ENCODE measurements at regions not wholly inside any gene's neighbourhood (a gene's known extent, or its start where the extent isn't known, plus 50 kb on each side); places are given as distances from the start of the nearest gene placed in this dataset.

DNA sequence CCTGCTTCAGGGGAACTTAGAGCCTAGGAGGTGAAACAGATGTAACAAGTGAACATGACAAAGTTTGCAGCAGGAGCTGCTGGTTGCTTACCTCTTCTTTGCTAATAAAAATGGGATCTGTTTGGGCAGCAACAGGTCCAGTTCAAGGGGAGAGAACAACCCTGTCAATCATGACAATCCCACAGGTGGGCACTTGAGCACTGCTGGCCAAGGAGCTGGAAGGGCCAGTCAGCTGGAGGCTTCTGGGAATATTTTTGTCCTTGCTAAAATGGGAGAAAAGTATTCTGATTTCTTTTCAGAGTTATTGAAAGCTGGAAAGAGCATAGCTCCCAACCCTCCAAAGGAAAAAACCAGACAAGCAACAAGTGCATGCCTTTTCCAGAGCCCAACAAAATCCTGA is 477.7 kb upstream of the SULF2 start:
- intact Hi-C loops (cut with micrococcal nuclease; ENCODE audit: unreplicated experiment) (no loop called here), in situ Hi-C loops (cut with MboI) (no loop called here)
- DNase-seq (ENCODE audit: low read depth, low spot score) = no peak
- no peak overlapping the region for H3K9ac ChIP-seq (ENCODE audit: control insufficient read depth, insufficient read depth, low read length)
- H2AFZ ChIP-seq (ENCODE audit: control insufficient read depth, low read depth, low read length) = no peak overlapping the region
- no peaks in the 10 kb centered on the region for H3K9me3 ChIP-seq (replicated peaks; ENCODE audit: control insufficient read depth, insufficient read depth, low read length)
- H4K20me1 ChIP-seq (ENCODE audit: control insufficient read depth, insufficient read depth) = no peaks in the 10 kb centered on the region
- BruUV-seq (replicated peaks) = no TSS peak
- H3K27me3 ChIP-seq (replicated peaks in 1 of 2; ENCODE audit: control insufficient read depth in 2 of 2, insufficient read depth in 2 of 2, low read length in 1 of 2) = no peaks in the 10 kb centered on the region; a peak in 1 of 4 replicates
- RAD21 ChIA-PET (ENCODE audit: unreplicated experiment) = no interaction called here
- no peak for ATAC-seq
- CTCF ChIA-PET = interaction anchor here (0.6 kb wide), 1 partner anchor 1575 kb away, joined by 3 read pairs; no protein-coding TSS in a partner anchor
- H3K36me3 ChIP-seq (ENCODE audit: control insufficient read depth in 2 of 2, insufficient read depth in 2 of 2, low read length in 1 of 2) = no peaks in the 10 kb centered on the region
- H3K79me2 ChIP-seq (ENCODE audit: control insufficient read depth, insufficient read depth, low read length) = no peaks in the 10 kb centered on the region
- H3K27ac ChIP-seq (ENCODE audit: control insufficient read depth, insufficient read depth) = no peak overlapping the region
- SMC1A ChIA-PET (ENCODE audit: uncharacterized antibody, unreplicated experiment) = no interaction called here
- H3K4me3 ChIP-seq = no peak overlapping the region
- FAIRE-seq = no peak
- no peaks in the 10 kb centered on the region for H3K4me1 ChIP-seq (ENCODE audit: control insufficient read depth, insufficient read depth, low read length)
- POLR2A ChIA-PET = no interaction called here
- H3K4me2 ChIP-seq (ENCODE audit: control insufficient read depth, insufficient read depth) = no peak overlapping the region
- no peak for TF ChIP-seq TBL1XR1 (IDR thresholded peaks at IDR 0.05; ENCODE audit: low read depth, low read length)
- TF ChIP-seq BMI1 (IDR thresholded peaks at IDR 0.05; ENCODE audit: borderline replicate concordance) = no peak
- no peak for TF ChIP-seq KAT2A (conservative IDR thresholded peaks at IDR 0.05; ENCODE audit: control insufficient read depth, low read depth, low read length)
- TF ChIP-seq, protein P1, sequence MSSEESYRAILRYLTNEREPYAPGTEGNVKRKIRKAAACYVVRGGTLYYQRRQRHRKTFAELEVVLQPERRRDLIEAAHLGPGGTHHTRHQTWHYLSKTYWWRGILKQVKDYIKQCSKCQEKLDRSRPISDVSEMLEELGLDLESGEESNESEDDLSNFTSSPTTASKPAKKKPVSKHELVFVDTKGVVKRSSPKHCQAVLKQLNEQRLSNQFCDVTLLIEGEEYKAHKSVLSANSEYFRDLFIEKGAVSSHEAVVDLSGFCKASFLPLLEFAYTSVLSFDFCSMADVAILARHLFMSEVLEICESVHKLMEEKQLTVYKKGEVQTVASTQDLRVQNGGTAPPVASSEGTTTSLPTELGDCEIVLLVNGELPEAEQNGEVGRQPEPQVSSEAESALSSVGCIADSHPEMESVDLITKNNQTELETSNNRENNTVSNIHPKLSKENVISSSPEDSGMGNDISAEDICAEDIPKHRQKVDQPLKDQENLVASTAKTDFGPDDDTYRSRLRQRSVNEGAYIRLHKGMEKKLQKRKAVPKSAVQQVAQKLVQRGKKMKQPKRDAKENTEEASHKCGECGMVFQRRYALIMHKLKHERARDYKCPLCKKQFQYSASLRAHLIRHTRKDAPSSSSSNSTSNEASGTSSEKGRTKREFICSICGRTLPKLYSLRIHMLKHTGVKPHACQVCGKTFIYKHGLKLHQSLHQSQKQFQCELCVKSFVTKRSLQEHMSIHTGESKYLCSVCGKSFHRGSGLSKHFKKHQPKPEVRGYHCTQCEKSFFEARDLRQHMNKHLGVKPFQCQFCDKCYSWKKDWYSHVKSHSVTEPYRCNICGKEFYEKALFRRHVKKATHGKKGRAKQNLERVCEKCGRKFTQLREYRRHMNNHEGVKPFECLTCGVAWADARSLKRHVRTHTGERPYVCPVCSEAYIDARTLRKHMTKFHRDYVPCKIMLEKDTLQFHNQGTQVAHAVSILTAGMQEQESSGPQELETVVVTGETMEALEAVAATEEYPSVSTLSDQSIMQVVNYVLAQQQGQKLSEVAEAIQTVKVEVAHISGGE (CRISPR knock-in tag; IDR thresholded peaks at IDR 0.05) = no peak
- no peak for TF ChIP-seq HDGF (IDR thresholded peaks at IDR 0.05)
- TF ChIP-seq BHLHE40 (IDR thresholded peaks at IDR 0.05; ENCODE audit: borderline replicate concordance in 1 of 2, low read depth in 2 of 2, low read length in 1 of 2) = no peak
- TF ChIP-seq MXI1 (IDR thresholded peaks at IDR 0.05; ENCODE audit: low read depth, low read length) = no peak
- TF ChIP-seq POLR2AphosphoS2 (IDR thresholded peaks at IDR 0.05; ENCODE audit: low read depth, low read length) = no peak
- TF ChIP-seq, protein P2, sequence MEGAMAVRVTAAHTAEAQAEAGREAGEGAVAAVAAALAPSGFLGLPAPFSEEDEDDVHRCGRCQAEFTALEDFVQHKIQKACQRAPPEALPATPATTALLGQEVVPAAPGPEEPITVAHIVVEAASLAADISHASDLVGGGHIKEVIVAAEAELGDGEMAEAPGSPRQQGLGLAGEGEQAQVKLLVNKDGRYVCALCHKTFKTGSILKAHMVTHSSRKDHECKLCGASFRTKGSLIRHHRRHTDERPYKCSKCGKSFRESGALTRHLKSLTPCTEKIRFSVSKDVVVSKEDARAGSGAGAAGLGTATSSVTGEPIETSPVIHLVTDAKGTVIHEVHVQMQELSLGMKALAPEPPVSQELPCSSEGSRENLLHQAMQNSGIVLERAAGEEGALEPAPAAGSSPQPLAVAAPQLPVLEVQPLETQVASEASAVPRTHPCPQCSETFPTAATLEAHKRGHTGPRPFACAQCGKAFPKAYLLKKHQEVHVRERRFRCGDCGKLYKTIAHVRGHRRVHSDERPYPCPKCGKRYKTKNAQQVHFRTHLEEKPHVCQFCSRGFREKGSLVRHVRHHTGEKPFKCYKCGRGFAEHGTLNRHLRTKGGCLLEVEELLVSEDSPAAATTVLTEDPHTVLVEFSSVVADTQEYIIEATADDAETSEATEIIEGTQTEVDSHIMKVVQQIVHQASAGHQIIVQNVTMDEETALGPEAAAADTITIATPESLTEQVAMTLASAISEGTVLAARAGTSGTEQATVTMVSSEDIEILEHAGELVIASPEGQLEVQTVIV (IDR thresholded peaks at IDR 0.05; ENCODE audit: borderline replicate concordance, partially characterized antibody) = no peak
- TF ChIP-seq TARDBP (IDR thresholded peaks at IDR 0.05; ENCODE audit: borderline replicate concordance) = no peak
- TF ChIP-seq EP300 (IDR thresholded peaks at IDR 0.05; ENCODE audit: borderline replicate concordance in 1 of 2, control insufficient read depth in 1 of 2, low read depth in 2 of 2, low read length in 2 of 2) = no peak
- TF ChIP-seq CBX3 (IDR thresholded peaks at IDR 0.05; ENCODE audit: borderline replicate concordance, low read depth) = no peak
- TF ChIP-seq, protein P3, sequence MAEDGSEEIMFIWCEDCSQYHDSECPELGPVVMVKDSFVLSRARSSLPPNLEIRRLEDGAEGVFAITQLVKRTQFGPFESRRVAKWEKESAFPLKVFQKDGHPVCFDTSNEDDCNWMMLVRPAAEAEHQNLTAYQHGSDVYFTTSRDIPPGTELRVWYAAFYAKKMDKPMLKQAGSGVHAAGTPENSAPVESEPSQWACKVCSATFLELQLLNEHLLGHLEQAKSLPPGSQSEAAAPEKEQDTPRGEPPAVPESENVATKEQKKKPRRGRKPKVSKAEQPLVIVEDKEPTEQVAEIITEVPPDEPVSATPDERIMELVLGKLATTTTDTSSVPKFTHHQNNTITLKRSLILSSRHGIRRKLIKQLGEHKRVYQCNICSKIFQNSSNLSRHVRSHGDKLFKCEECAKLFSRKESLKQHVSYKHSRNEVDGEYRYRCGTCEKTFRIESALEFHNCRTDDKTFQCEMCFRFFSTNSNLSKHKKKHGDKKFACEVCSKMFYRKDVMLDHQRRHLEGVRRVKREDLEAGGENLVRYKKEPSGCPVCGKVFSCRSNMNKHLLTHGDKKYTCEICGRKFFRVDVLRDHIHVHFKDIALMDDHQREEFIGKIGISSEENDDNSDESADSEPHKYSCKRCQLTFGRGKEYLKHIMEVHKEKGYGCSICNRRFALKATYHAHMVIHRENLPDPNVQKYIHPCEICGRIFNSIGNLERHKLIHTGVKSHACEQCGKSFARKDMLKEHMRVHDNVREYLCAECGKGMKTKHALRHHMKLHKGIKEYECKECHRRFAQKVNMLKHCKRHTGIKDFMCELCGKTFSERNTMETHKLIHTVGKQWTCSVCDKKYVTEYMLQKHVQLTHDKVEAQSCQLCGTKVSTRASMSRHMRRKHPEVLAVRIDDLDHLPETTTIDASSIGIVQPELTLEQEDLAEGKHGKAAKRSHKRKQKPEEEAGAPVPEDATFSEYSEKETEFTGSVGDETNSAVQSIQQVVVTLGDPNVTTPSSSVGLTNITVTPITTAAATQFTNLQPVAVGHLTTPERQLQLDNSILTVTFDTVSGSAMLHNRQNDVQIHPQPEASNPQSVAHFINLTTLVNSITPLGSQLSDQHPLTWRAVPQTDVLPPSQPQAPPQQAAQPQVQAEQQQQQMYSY (CRISPR knock-in tag; IDR thresholded peaks at IDR 0.05) = no peak
- no peak for TF ChIP-seq POLR2A (IDR thresholded peaks at IDR 0.05; ENCODE audit: low read depth, low read length)
